Thoracic aorta (tissue), 2 donors: ENCODE measurements at regions not wholly inside any gene's neighbourhood (a gene's known extent, or its start where the extent isn't known, plus 50 kb on each side); places are given as distances from the start of the nearest gene placed in this dataset.

ENCODE experiments used
- ATAC-seq: fragments of 150-250 bp; one replicate; pipeline ENCODE4 v1.8.0; 2017; ENCODE audit warnings: low read depth; ENCODE audit not compliant: insufficient number of reproducible peaks, low FRiP score
- DNase-seq: peaks from one replicate; pipeline ENCODE4 v3.0.0-alpha.2; 2020; ENCODE audit warnings: low spot score
- H3K27ac ChIP-seq, 2 donors: fragments of 200-600 bp; sonication (generic); 1 replicate in 1 of 2; 2 replicates in 1 of 2; pipeline ENCODE4 v1.5.1; 2016; ENCODE audit warnings: mild to moderate bottlenecking in 2 of 2, moderate library complexity in 2 of 2
- H3K27me3 ChIP-seq: fragments of 200-600 bp; sonication (generic); replicated peaks from 2 replicates; pipeline ENCODE4 v1.6.0; 2016; ENCODE audit warnings: mild to moderate bottlenecking; ENCODE audit not compliant: insufficient read depth
- H3K36me3 ChIP-seq: fragments of 200-600 bp; sonication (generic); one replicate; pipeline ENCODE4 v1.5.1; 2016
- H3K4me1 ChIP-seq, 2 donors: fragments of 200-600 bp; sonication (generic); 1 replicate in 1 of 2; 2 replicates in 1 of 2; pipeline versions ENCODE4 v1.5.1 to v1.6.0; 2016; ENCODE audit warnings: low read depth in 2 of 2, mild to moderate bottlenecking in 1 of 2; ENCODE audit not compliant: control insufficient read depth in 1 of 2
- H3K4me3 ChIP-seq: fragments of 200-600 bp; sonication (generic); 2 replicates; pipeline ENCODE4 v1.5.1; 2016; ENCODE audit warnings: mild to moderate bottlenecking
- H3K9me3 ChIP-seq: fragments of 200-600 bp; sonication (generic); 2 replicates; pipeline ENCODE4 v1.5.1; 2016
- TF ChIP-seq, protein P1 (sequence below): fragments of 200-600 bp; sonication (generic); IDR thresholded peaks from one replicate; pipeline ENCODE4 v1.5.1; 2019; ENCODE audit warnings: antibody characterized with exemption

DNA sequence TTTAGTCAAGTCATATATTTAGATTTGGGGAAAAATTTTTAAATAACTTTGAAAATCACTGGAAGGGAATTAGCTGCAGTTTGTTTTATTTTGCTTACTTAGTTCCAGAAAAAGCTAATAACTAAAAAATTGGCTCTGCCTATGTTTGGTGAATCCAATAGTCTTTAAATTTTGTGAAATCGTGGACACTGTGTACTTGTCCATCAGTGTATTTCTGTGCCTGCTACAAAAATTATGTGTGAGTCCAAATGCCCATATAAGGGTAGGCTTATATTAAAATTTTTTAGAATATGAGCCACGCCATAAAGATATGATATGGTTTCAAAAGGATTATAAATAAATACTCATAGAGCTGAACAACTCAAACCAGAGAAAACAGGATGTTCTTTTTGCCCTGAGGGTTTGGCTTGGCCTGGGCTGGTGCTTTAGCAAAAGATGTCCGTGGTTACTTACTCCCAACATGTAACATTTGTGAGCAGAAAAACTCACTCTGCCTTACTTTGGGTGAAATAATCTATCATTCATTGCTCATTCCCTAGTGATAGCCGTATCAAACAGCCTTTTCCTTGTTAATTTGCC lies 133.2 kb upstream of the PRLR start:
- DNase-seq (no peak), ATAC-seq (no peak)
- TF ChIP-seq, protein P1, sequence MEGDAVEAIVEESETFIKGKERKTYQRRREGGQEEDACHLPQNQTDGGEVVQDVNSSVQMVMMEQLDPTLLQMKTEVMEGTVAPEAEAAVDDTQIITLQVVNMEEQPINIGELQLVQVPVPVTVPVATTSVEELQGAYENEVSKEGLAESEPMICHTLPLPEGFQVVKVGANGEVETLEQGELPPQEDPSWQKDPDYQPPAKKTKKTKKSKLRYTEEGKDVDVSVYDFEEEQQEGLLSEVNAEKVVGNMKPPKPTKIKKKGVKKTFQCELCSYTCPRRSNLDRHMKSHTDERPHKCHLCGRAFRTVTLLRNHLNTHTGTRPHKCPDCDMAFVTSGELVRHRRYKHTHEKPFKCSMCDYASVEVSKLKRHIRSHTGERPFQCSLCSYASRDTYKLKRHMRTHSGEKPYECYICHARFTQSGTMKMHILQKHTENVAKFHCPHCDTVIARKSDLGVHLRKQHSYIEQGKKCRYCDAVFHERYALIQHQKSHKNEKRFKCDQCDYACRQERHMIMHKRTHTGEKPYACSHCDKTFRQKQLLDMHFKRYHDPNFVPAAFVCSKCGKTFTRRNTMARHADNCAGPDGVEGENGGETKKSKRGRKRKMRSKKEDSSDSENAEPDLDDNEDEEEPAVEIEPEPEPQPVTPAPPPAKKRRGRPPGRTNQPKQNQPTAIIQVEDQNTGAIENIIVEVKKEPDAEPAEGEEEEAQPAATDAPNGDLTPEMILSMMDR = no peak
- H3K36me3 ChIP-seq = no peaks in the 10 kb centered on the region
- no peak overlapping the region for H3K27ac ChIP-seq
- no peaks in the 10 kb centered on the region for H3K27me3 ChIP-seq
- H3K9me3 ChIP-seq = no peaks in the 10 kb centered on the region
- no peaks in the 10 kb centered on the region for H3K4me1 ChIP-seq
- no peak overlapping the region for H3K4me3 ChIP-seq

DNA sequence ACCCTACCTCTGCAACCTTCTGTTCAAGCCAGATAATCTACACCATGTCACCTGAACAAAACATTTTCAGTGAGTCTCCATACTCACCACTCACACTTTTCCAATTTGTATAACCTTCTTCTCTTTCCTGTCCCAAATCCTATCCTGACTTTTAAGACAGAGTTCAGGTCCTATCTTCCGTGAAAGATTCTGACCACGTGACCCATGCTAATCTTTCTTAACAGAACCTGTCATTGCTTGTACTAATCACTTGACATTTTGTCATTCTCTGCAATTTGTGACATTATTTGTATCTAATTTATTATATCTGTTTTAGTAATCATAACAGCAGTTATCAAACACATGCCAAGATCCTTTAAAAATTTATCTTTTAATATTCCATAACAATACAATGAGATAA lies 132.5 kb upstream of the PRLR start:
- H3K27me3 ChIP-seq = no peaks in the 10 kb centered on the region
- no peak overlapping the region for H3K27ac ChIP-seq
- no peaks in the 10 kb centered on the region for H3K4me1 ChIP-seq
- no peak overlapping the region for H3K4me3 ChIP-seq
- no peak for ATAC-seq
- no peak for DNase-seq
- TF ChIP-seq, protein P1 = no peak
- no peaks in the 10 kb centered on the region for H3K36me3 ChIP-seq
- H3K9me3 ChIP-seq = no peaks in the 10 kb centered on the region

DNA sequence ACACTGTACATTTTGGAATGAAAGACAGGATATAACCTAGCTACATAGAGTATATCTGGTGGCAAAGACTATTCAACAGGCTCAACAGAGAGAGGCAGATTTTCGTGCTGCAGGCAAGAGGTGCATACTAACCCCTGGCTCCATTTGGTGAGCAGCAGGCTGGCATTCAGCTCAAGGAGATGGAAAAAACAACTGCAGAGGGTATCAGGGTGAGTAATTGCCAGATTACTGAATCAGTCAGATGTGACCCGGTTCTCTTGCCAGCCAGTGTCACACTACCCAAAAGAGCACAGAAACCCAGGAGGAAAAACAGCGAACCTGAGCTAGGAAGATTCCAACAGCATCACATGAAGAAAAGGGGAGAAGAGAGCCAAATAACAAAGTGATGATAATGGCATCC lies 130.4 kb upstream of the PRLR start:
- TF ChIP-seq, protein P1 = no peak
- no peaks in the 10 kb centered on the region for H3K9me3 ChIP-seq
- no peaks in the 10 kb centered on the region for H3K4me1 ChIP-seq
- H3K27me3 ChIP-seq = no peaks in the 10 kb centered on the region
- no peak overlapping the region for H3K27ac ChIP-seq
- ATAC-seq (no peak), DNase-seq (no peak)
- no peak overlapping the region for H3K4me3 ChIP-seq
- no peaks in the 10 kb centered on the region for H3K36me3 ChIP-seq

DNA sequence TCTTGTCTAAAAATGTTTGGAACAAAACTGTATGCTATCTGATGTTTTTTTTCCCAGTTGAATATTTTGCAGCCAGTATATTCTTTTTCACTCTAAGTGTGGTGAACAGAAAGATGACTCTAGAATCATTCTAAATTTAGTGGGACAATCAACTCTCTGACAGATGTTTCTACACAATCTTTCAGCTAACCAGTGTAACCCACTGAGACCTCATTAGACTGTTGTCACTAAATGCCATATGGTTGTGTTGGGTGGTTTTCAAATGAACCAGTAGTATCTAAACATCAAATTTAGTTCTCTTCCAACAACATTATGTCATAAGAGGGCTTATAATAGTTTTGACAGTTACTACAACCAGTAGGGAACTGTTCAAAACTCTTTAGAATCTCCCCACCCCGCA lies 129.6 kb upstream of the PRLR start:
- no peak overlapping the region for H3K27ac ChIP-seq
- H3K4me3 ChIP-seq = no peak overlapping the region
- no peaks in the 10 kb centered on the region for H3K27me3 ChIP-seq
- H3K9me3 ChIP-seq = no peaks in the 10 kb centered on the region
- no peak for DNase-seq
- H3K36me3 ChIP-seq = no peaks in the 10 kb centered on the region
- H3K4me1 ChIP-seq = no peaks in the 10 kb centered on the region
- TF ChIP-seq, protein P1 = no peak
- ATAC-seq = no peak

DNA sequence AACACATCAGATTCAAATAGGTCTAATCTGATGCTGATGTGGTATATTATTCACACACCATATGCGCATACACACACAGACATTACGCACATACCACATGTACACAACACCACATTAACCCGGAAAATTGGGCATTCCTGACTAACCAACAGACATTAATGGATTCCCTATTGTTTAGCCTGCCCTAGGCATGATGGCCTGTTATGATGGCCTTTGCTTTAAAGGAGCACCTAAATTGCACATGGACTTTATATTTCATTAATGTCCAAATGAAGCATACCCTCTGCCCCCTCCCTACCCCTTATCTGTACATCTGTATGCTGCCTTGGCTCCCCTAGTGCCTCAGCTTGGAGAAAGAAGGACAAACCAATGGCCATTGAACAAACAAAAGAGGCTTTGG lies 127.7 kb upstream of the PRLR start:
- no peaks in the 10 kb centered on the region for H3K9me3 ChIP-seq
- H3K27ac ChIP-seq = no peak overlapping the region
- H3K36me3 ChIP-seq = no peaks in the 10 kb centered on the region
- H3K4me3 ChIP-seq = no peak overlapping the region
- TF ChIP-seq, protein P1 = no peak
- DNase-seq (no peak), ATAC-seq (no peak)
- H3K27me3 ChIP-seq = no peaks in the 10 kb centered on the region
- no peaks in the 10 kb centered on the region for H3K4me1 ChIP-seq
